ENCODE measurements at regions not wholly inside any gene's neighbourhood (a gene's known extent, or its start where the extent isn't known, plus 50 kb on each side); places are given as distances from the start of the nearest gene placed in this dataset.

- no peak for DNase-seq (ENCODE audit: low read depth in 1 of 2, low spot score in 2 of 2)
- no peaks in the 10 kb centered on the region for H3K36me3 ChIP-seq (ENCODE audit: control insufficient read depth in 2 of 4, insufficient read depth in 4 of 4, low read length in 3 of 4)
- H3K79me1 ChIP-seq (ENCODE audit: low read depth, low read length), result no peaks in the 10 kb centered on the region
- H3K27ac ChIP-seq (ENCODE audit: low read depth, low read length), result no peak overlapping the region
- no peak overlapping the region for H3K4ac ChIP-seq (replicated peaks; ENCODE audit: insufficient read length, low read depth, low read length)
- ChIA-PET POLR2A (ENCODE audit: partially characterized antibody) (no interaction called here), CTCF (ENCODE audit: partially characterized antibody) (no interaction called here)
- no peaks in the 10 kb centered on the region for H3K4me1 ChIP-seq (replicated peaks in 1 of 4; ENCODE audit: control insufficient read depth in 3 of 4, insufficient read depth in 4 of 4, low read length in 3 of 4)
- H3K4me2 ChIP-seq (ENCODE audit: insufficient read depth in 1 of 2, low read depth in 2 of 2, low read length in 2 of 2), result no peak overlapping the region
- no peak overlapping the region for H3K14ac ChIP-seq (ENCODE audit: insufficient read length)
- H4K8ac ChIP-seq (ENCODE audit: extremely low read depth, insufficient read depth, low read length), result no peak overlapping the region
- no peaks in the 10 kb centered on the region for H3K27me3 ChIP-seq (replicated peaks in 1 of 4; ENCODE audit: control insufficient read depth in 3 of 4, extremely low read depth in 1 of 4, insufficient read depth in 3 of 4, low read length in 3 of 4)
- H3K23ac ChIP-seq (ENCODE audit: insufficient read length), result no peak overlapping the region
- no peak overlapping the region for H3K56ac ChIP-seq (replicated peaks; ENCODE audit: insufficient read length, low read depth, low read length)
- no peak overlapping the region for H2BK15ac ChIP-seq (ENCODE audit: low read length)
- H3K79me2 ChIP-seq (ENCODE audit: control insufficient read depth in 1 of 2, insufficient read depth in 2 of 2, low read length in 2 of 2), result no peaks in the 10 kb centered on the region
- H3K4me3 ChIP-seq (ENCODE audit: extremely low read depth in 1 of 4, insufficient read depth in 2 of 4, low read depth in 3 of 4, low read length in 4 of 4), result no peak overlapping the region
- H2AK5ac ChIP-seq (ENCODE audit: low read depth, low read length), result no peak overlapping the region
- 64% methylated on average over 2 of the region's 2 CpGs; no CpG with 5 or more reads in 1 of the 2 experiments for WGBS, 2 experiments (ENCODE audit: extremely low coverage in 1 of 2, insufficient coverage in 1 of 2, insufficient read length in 1 of 2, insufficient replicate concordance in 2 of 2, low coverage in 1 of 2, low lambda C conversion rate in 2 of 2, missing lambda C conversion rate in 1 of 2)
- no peak overlapping the region for H3K9ac ChIP-seq (replicated peaks in 1 of 4; ENCODE audit: extremely low read depth in 1 of 4, low read depth in 3 of 4, low read length in 3 of 4)
- no peak overlapping the region for H4K91ac ChIP-seq (replicated peaks; ENCODE audit: insufficient read length, low read length)
- H3K23me2 ChIP-seq (ENCODE audit: low read depth, low read length), result no peaks in the 10 kb centered on the region
- H4K20me1 ChIP-seq (replicated peaks in 1 of 2; ENCODE audit: control insufficient read depth in 1 of 2, insufficient read depth in 2 of 2, low read length in 2 of 2), result no peaks in the 10 kb centered on the region
- H3K18ac ChIP-seq (ENCODE audit: extremely low read depth, low read length), result no peak overlapping the region
- no peak for FAIRE-seq
- no peak overlapping the region for H4K5ac ChIP-seq (ENCODE audit: insufficient read length, low read depth, low read length)
- no peak overlapping the region for H2BK5ac ChIP-seq (ENCODE audit: low read depth, low read length)
- H2AFZ ChIP-seq (ENCODE audit: low read length), result no peak overlapping the region
- H2BK120ac ChIP-seq (replicated peaks; ENCODE audit: low read depth, low read length), result no peak overlapping the region
- no peak overlapping the region for H2BK12ac ChIP-seq (ENCODE audit: low read depth, low read length)
- H2BK20ac ChIP-seq (ENCODE audit: low read length), result no peak overlapping the region
- H3K9me3 ChIP-seq (ENCODE audit: insufficient read depth in 2 of 2, low read depth in 1 of 2, low read length in 1 of 2), result peaks cover 15 to 16% of the 10 kb centered on the region in 2 experiments; a peak in 3 of 4 replicates
- TF ChIP-seq SIRT6 (IDR thresholded peaks at IDR 0.05; ENCODE audit: low read length), result no peak
- TF ChIP-seq RAD21 (IDR thresholded peaks at IDR 0.05 in 1 of 2, conservative IDR thresholded peaks at IDR 0.05 in 1 of 2; ENCODE audit: low read depth in 2 of 2, low read length in 2 of 2), result no peak
- TF ChIP-seq CREB1 (IDR thresholded peaks at IDR 0.05), result no peak
- TF ChIP-seq RBBP5 (IDR thresholded peaks at IDR 0.05; ENCODE audit: borderline replicate concordance, low read depth, low read length), result no peak
- no peak for TF ChIP-seq EGR1 (IDR thresholded peaks at IDR 0.05; ENCODE audit: borderline replicate concordance, low read depth, low read length)
- TF ChIP-seq ZNF274 (IDR thresholded peaks at IDR 0.05; ENCODE audit: borderline replicate concordance, extremely low read depth, low read length), result no peak
- TF ChIP-seq RXRA (IDR thresholded peaks at IDR 0.05; ENCODE audit: insufficient read depth, low read depth, low read length), result no peak
- TF ChIP-seq E2F6 (IDR thresholded peaks at IDR 0.05), result no peak
- TF ChIP-seq BACH1 (IDR thresholded peaks at IDR 0.05; ENCODE audit: low read length), result no peak
- TF ChIP-seq MAX (IDR thresholded peaks at IDR 0.05), result no peak
- TF ChIP-seq KDM5A (IDR thresholded peaks at IDR 0.05; ENCODE audit: low read length), result no peak
- TF ChIP-seq TBP (IDR thresholded peaks at IDR 0.05; ENCODE audit: low read depth, low read length), result no peak
- TF ChIP-seq CHD1 (IDR thresholded peaks at IDR 0.05; ENCODE audit: low read depth, low read length), result no peak
Observed at GRCh38 chr6:66930559-66931290, 1223.7 kb upstream of the EYS start.

Data from H1 (cell line).